ENCODE measurements at regions not wholly inside any gene's neighbourhood (a gene's known extent, or its start where the extent isn't known, plus 50 kb on each side); places are given as distances from the start of the nearest gene placed in this dataset.
A peak's percentile ranks its signal among the peaks of the same experiment; 100 is the strongest.

DNA sequence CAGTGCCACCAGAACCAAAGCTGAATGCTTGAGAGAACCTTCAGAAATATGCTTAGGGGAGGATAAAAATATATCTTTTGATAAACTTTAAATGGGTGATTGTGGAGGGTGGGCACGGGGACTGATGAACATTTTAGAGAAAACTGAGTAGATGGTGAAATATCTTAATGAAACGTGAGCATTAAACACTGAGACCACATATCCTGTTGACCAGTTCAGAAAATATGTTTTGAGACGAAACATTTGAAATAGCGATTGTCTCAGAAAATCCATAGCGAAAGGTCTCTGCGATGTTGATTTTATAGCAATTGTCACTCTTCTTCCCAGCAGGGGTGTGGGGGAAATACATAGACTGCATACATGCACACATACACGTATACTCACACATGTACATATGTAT is 231.0 kb downstream of the ESM1 start:
- no peaks in the 10 kb centered on the region for H3F3A ChIP-seq (ENCODE audit: insufficient read depth, low read length)
- TF ChIP-seq, protein P1, sequence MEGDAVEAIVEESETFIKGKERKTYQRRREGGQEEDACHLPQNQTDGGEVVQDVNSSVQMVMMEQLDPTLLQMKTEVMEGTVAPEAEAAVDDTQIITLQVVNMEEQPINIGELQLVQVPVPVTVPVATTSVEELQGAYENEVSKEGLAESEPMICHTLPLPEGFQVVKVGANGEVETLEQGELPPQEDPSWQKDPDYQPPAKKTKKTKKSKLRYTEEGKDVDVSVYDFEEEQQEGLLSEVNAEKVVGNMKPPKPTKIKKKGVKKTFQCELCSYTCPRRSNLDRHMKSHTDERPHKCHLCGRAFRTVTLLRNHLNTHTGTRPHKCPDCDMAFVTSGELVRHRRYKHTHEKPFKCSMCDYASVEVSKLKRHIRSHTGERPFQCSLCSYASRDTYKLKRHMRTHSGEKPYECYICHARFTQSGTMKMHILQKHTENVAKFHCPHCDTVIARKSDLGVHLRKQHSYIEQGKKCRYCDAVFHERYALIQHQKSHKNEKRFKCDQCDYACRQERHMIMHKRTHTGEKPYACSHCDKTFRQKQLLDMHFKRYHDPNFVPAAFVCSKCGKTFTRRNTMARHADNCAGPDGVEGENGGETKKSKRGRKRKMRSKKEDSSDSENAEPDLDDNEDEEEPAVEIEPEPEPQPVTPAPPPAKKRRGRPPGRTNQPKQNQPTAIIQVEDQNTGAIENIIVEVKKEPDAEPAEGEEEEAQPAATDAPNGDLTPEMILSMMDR (IDR thresholded peaks at IDR 0.05; ENCODE audit: low read length), result no peak
- no peak for TF ChIP-seq EZH2phosphoT487 (IDR thresholded peaks at IDR 0.05; ENCODE audit: low read length)
- no peak for TF ChIP-seq EZH2 (optimal IDR thresholded peaks at IDR 0.05; ENCODE audit: low read depth, low read length)
- no peaks in the 10 kb centered on the region for H4K20me1 ChIP-seq (ENCODE audit: insufficient read depth, low read length)
- H3K9me3 ChIP-seq (replicated peaks; ENCODE audit: insufficient read depth, low read length), result no peaks in the 10 kb centered on the region
- no peak overlapping the region for H3K4me2 ChIP-seq (ENCODE audit: low read depth, low read length)
- no peak overlapping the region for H3K27ac ChIP-seq (ENCODE audit: low read length)
- H2AFZ ChIP-seq (ENCODE audit: low read length), result no peak overlapping the region
- DNase-seq, result no peak
- no peaks in the 10 kb centered on the region for H3K36me3 ChIP-seq (replicated peaks; ENCODE audit: insufficient read depth, low read length)
- no peaks in the 10 kb centered on the region for H3K9me2 ChIP-seq (replicated peaks; ENCODE audit: insufficient read depth, low read length)
- H3K4me3 ChIP-seq (ENCODE audit: low read length), result no peak overlapping the region
- no peak overlapping the region for H3K9ac ChIP-seq (ENCODE audit: low read length)
- no peaks in the 10 kb centered on the region for H3K27me3 ChIP-seq (replicated peaks; ENCODE audit: insufficient read depth, low read length)
- H3K79me2 ChIP-seq (ENCODE audit: low read length), result no peaks in the 10 kb centered on the region
- peaks cover 17% of the 10 kb centered on the region for H3K4me1 ChIP-seq (ENCODE audit: low read length)

- H3K27me3 ChIP-seq (replicated peaks; ENCODE audit: insufficient read depth, low read length), result no peaks in the 10 kb centered on the region
- no peaks in the 10 kb centered on the region for H3K79me2 ChIP-seq (ENCODE audit: low read length)
- no peak for TF ChIP-seq EZH2phosphoT487 (IDR thresholded peaks at IDR 0.05; ENCODE audit: low read length)
- no peak for TF ChIP-seq EZH2 (optimal IDR thresholded peaks at IDR 0.05; ENCODE audit: low read depth, low read length)
- TF ChIP-seq, protein P1 (IDR thresholded peaks at IDR 0.05; ENCODE audit: low read length), result no peak
- H3K36me3 ChIP-seq (replicated peaks; ENCODE audit: insufficient read depth, low read length), result no peaks in the 10 kb centered on the region
- peaks cover 17% of the 10 kb centered on the region for H3K4me1 ChIP-seq (ENCODE audit: low read length)
- no peak overlapping the region for H3K9ac ChIP-seq (ENCODE audit: low read length)
- H3F3A ChIP-seq (ENCODE audit: insufficient read depth, low read length), result no peaks in the 10 kb centered on the region
- no peaks in the 10 kb centered on the region for H4K20me1 ChIP-seq (ENCODE audit: insufficient read depth, low read length)
- no peak overlapping the region for H3K4me3 ChIP-seq (ENCODE audit: low read length)
- no peaks in the 10 kb centered on the region for H3K9me2 ChIP-seq (replicated peaks; ENCODE audit: insufficient read depth, low read length)
- no peak overlapping the region for H3K27ac ChIP-seq (ENCODE audit: low read length)
- no peak overlapping the region for H3K4me2 ChIP-seq (ENCODE audit: low read depth, low read length)
- H2AFZ ChIP-seq (ENCODE audit: low read length), result 0 out of 2 replicates have a peak overlapping the region, but pooled peaks have one; percentile 53
- no peak for DNase-seq
- no peaks in the 10 kb centered on the region for H3K9me3 ChIP-seq (replicated peaks; ENCODE audit: insufficient read depth, low read length)
Measured at GRCh38 chr5:54753753-54754152, 231.6 kb downstream of the ESM1 start.

DNA sequence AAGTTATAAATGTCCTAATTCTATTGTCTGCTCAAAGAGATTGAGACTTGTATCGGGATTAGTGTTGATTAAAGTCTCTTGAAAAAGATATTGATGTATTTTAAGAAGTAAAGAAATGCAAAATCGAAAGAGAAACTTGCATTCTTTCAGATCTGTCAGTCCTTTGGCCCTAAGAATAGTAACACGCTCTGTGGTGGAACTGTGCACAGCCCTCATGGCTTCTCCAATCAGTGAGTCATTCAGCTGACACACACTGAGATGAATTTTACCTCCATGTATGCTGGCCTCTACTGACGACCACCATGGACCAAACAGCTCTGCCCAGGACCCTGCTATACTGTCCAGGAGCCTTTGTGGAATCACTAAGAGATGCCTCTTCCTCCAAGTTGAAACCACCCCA is 232.4 kb downstream of the ESM1 start:
- H3K4me2 ChIP-seq (ENCODE audit: low read depth, low read length), result peak overlapping the region; percentile 45
- no peaks in the 10 kb centered on the region for H3K9me2 ChIP-seq (replicated peaks; ENCODE audit: insufficient read depth, low read length)
- no peaks in the 10 kb centered on the region for H3K9me3 ChIP-seq (replicated peaks; ENCODE audit: insufficient read depth, low read length)
- no peaks in the 10 kb centered on the region for H3K36me3 ChIP-seq (replicated peaks; ENCODE audit: insufficient read depth, low read length)
- no peaks in the 10 kb centered on the region for H3K27me3 ChIP-seq (replicated peaks; ENCODE audit: insufficient read depth, low read length)
- peak; percentile 45 for DNase-seq
- H4K20me1 ChIP-seq (ENCODE audit: insufficient read depth, low read length), result no peaks in the 10 kb centered on the region
- H3K9ac ChIP-seq (ENCODE audit: low read length), result no peak overlapping the region
- H3F3A ChIP-seq (ENCODE audit: insufficient read depth, low read length), result no peaks in the 10 kb centered on the region
- no peak overlapping the region for H3K4me3 ChIP-seq (ENCODE audit: low read length)
- peak overlapping the region; percentile 53 for H2AFZ ChIP-seq (ENCODE audit: low read length)
- H3K4me1 ChIP-seq (ENCODE audit: low read length), result peaks cover 17% of the 10 kb centered on the region
- peak overlapping the region; percentile 53; the same call in 1 of the 2 replicates for H3K27ac ChIP-seq (ENCODE audit: low read length)
- no peak for TF ChIP-seq EZH2 (optimal IDR thresholded peaks at IDR 0.05; ENCODE audit: low read depth, low read length)
- TF ChIP-seq, protein P1 (IDR thresholded peaks at IDR 0.05; ENCODE audit: low read length), result no peak
- TF ChIP-seq EZH2phosphoT487 (IDR thresholded peaks at IDR 0.05; ENCODE audit: low read length), result no peak
- no peaks in the 10 kb centered on the region for H3K79me2 ChIP-seq (ENCODE audit: low read length)
